DOHH2 (cell line): ENCODE measurements at regions not wholly inside any gene's neighbourhood (a gene's known extent, or its start where the extent isn't known, plus 50 kb on each side); places are given as distances from the start of the nearest gene placed in this dataset.

Experiments used
- H3F3A ChIP-seq: fragments of 200-600 bp; sonication (generic), shearing (Covaris generic); 2 replicates; pipeline ENCODE4 v1.6.0; 2016; ENCODE audit warnings: antibody characterized with exemption, mild to moderate bottlenecking; ENCODE audit not compliant: control insufficient read depth, insufficient read depth
- H3K27ac ChIP-seq: fragments of 200-600 bp; sonication (generic); 2 replicates; pipeline ENCODE4 v1.5.1; 2014; ENCODE audit warnings: low read depth, mild to moderate bottlenecking, low read length, moderate library complexity
- H3K27me3 ChIP-seq: fragments of 200-600 bp; sonication (generic); 2 replicates; pipeline ENCODE4 v1.6.1; 2014; ENCODE audit warnings: mild to moderate bottlenecking, low read length, mixed read lengths; ENCODE audit not compliant: control insufficient read depth
- H3K36me3 ChIP-seq: fragments of 200-600 bp; sonication (generic); 2 replicates; pipeline ENCODE4 v1.6.1; 2014; ENCODE audit warnings: mild to moderate bottlenecking, low read length, moderate library complexity, mixed read lengths; ENCODE audit not compliant: control insufficient read depth
- H3K4me1 ChIP-seq: fragments of 200-600 bp; sonication (generic); 2 replicates; pipeline ENCODE4 v1.6.1; 2014; ENCODE audit warnings: mild to moderate bottlenecking, low read length, mixed read lengths; ENCODE audit not compliant: control insufficient read depth
- H3K4me2 ChIP-seq: fragments of 200-600 bp; sonication (generic); 2 replicates; pipeline ENCODE4 v1.6.0; 2014; ENCODE audit warnings: mild to moderate bottlenecking, low read length, moderate library complexity
- H3K4me3 ChIP-seq: fragments of 200-600 bp; sonication (generic); 2 replicates; pipeline ENCODE4 v1.5.1; 2014; ENCODE audit warnings: mild to moderate bottlenecking, low read length, mixed read lengths
- H3K79me2 ChIP-seq: fragments of 200-600 bp; sonication (generic); 2 replicates; pipeline ENCODE4 v1.6.1; 2014; ENCODE audit warnings: mild to moderate bottlenecking, low read length, mixed read lengths; ENCODE audit not compliant: control insufficient read depth
- H3K9me2 ChIP-seq: fragments of 200-600 bp; sonication (generic); replicated peaks from 2 replicates; pipeline ENCODE4 v1.6.1; 2014; ENCODE audit warnings: mild to moderate bottlenecking, low read length, mixed read lengths; ENCODE audit not compliant: control insufficient read depth
- H3K9me3 ChIP-seq: fragments of 200-600 bp; sonication (generic); 2 replicates; pipeline ENCODE4 v1.6.1; 2014; ENCODE audit warnings: antibody characterized with exemption, low read length, mixed read lengths; ENCODE audit not compliant: control insufficient read depth, insufficient read depth
- H4K20me1 ChIP-seq: fragments of 200-600 bp; sonication (generic); 2 replicates; pipeline ENCODE4 v1.6.0; 2014; ENCODE audit warnings: low read depth, mild to moderate bottlenecking, antibody characterized with exemption, low read length, moderate library complexity; ENCODE audit not compliant: control insufficient read depth, insufficient read depth
- EZH2phosphoT487 ChIP-seq: fragments of 200-600 bp; sonication (generic); IDR thresholded peaks from 2 replicates; pipeline ENCODE4 v1.6.1; 2017; ENCODE audit warnings: borderline replicate concordance, mild to moderate bottlenecking, antibody characterized with exemption, low read length, moderate library complexity, mixed read lengths
- TF ChIP-seq, protein P1 (sequence below): fragments of 200-600 bp; sonication (generic); IDR thresholded peaks from one replicate; pipeline ENCODE4 v1.5.1; 2014; ENCODE audit warnings: antibody characterized with exemption, mild to moderate bottlenecking, low read depth, low read length; ENCODE audit not compliant: poor library complexity, severe bottlenecking

DNA sequence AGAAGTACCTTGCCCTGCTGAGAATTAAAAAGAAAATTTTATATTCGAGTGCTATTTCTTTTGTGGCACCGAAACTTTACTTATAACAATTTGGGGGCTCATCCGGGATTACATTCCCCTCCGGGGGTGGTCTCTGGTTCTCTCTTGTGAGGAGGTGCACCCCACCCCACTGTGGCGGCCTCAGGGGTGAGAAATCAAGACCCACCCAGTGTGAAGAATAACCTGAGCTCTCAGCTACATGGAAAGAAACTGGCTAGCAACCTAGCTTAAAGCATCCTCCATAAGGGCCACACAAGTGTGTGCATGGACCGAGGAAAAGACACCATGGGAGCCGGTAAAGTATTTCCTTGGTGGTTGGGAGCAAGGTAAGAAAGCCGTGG lies 50.9 kb upstream of the ANKRD10 start:
- Histone ChIP-seq H3K36me3 (no peaks in the 10 kb centered on the region), H3K27ac (no peak overlapping the region), H3K9me2 (no peaks in the 10 kb centered on the region), H3K4me2 (no peak overlapping the region), H3F3A (no peaks in the 10 kb centered on the region), H3K27me3 (peaks cover 13% of the 10 kb centered on the region), H3K9me3 (peaks cover 5% of the 10 kb centered on the region; the same call in 1 of the 2 replicates), H4K20me1 (no peaks in the 10 kb centered on the region), H3K4me1 (no peaks in the 10 kb centered on the region), H3K4me3 (no peak overlapping the region), H3K79me2 (no peaks in the 10 kb centered on the region)
- TF ChIP-seq EZH2phosphoT487, result no peak
- TF ChIP-seq, protein P1, sequence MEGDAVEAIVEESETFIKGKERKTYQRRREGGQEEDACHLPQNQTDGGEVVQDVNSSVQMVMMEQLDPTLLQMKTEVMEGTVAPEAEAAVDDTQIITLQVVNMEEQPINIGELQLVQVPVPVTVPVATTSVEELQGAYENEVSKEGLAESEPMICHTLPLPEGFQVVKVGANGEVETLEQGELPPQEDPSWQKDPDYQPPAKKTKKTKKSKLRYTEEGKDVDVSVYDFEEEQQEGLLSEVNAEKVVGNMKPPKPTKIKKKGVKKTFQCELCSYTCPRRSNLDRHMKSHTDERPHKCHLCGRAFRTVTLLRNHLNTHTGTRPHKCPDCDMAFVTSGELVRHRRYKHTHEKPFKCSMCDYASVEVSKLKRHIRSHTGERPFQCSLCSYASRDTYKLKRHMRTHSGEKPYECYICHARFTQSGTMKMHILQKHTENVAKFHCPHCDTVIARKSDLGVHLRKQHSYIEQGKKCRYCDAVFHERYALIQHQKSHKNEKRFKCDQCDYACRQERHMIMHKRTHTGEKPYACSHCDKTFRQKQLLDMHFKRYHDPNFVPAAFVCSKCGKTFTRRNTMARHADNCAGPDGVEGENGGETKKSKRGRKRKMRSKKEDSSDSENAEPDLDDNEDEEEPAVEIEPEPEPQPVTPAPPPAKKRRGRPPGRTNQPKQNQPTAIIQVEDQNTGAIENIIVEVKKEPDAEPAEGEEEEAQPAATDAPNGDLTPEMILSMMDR, result no peak

DNA sequence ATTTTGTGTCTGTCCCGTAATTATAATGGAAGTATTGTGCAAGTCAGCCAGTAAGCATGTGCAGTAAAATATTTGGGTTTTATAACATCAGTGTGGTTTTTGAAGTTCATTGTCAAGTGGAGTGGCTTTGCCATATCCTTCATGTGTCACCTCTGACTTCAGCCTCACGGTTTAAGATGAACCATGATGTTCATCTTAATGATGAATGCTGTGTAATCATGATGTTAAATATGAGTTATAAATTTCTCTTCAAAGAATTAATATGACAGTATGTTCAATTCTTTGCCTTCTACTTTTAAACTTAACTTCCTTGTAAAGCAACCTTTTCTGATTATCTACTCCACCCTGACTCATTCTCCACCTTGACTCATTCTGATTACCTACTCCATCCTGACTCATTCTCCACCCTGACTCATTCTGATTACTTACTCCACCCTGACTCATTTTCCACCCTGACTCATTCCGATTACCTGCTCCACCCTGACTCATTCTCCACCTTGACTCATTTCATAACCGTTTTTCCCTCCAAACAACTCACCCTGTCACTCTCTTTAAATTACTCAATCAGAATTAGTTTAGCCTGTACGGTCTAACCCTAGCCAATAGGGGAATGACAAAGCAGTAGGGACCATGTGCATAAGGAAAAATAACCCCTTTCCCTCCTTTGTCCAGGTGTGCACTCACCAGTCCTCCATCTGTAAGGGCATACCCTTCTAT lies 50.3 kb upstream of the ANKRD10 start:
- H4K20me1 ChIP-seq, result no peaks in the 10 kb centered on the region
- H3K9me3 ChIP-seq, result peaks cover 5% of the 10 kb centered on the region; the same call in 1 of the 2 replicates
- H3K4me2 ChIP-seq, result no peak overlapping the region
- H3K27me3 ChIP-seq, result peaks cover 13% of the 10 kb centered on the region
- no peak overlapping the region for H3K4me3 ChIP-seq
- no peak for TF ChIP-seq EZH2phosphoT487
- TF ChIP-seq, protein P1, result no peak
- H3K4me1 ChIP-seq, result no peaks in the 10 kb centered on the region
- H3K27ac ChIP-seq, result no peak overlapping the region
- H3F3A ChIP-seq, result no peaks in the 10 kb centered on the region
- no peaks in the 10 kb centered on the region for H3K36me3 ChIP-seq
- no peaks in the 10 kb centered on the region for H3K9me2 ChIP-seq
- no peaks in the 10 kb centered on the region for H3K79me2 ChIP-seq
